Subcutaneous abdominal adipose tissue (tissue), 5 donors: ENCODE measurements at regions not wholly inside any gene's neighbourhood (a gene's known extent, or its start where the extent isn't known, plus 50 kb on each side); places are given as distances from the start of the nearest gene placed in this dataset.

Experiments used
- H3K27ac ChIP-seq: one replicate; pipeline ENCODE4 v1.7.0; 2013; ENCODE audit warnings: low read depth, mild to moderate bottlenecking, inconsistent platforms, low read length, moderate library complexity
- H3K27me3 ChIP-seq, 5 donors: one replicate each; pipeline ENCODE4 v1.7.0; 2013; ENCODE audit warnings: low read length in 5 of 5, inconsistent platforms in 1 of 5; ENCODE audit not compliant: control insufficient read depth in 5 of 5, insufficient read depth in 4 of 5
- H3K36me3 ChIP-seq, 5 donors: one replicate each; pipeline ENCODE4 v1.7.0; 2013; ENCODE audit warnings: low read length in 5 of 5; ENCODE audit not compliant: control insufficient read depth in 5 of 5, insufficient read depth in 5 of 5
- H3K4me1 ChIP-seq, 5 donors: one replicate each; pipeline ENCODE4 v1.7.0; 2013; ENCODE audit warnings: low read length in 5 of 5, mild to moderate bottlenecking in 3 of 5, moderate library complexity in 1 of 5; ENCODE audit not compliant: control insufficient read depth in 5 of 5, insufficient read depth in 5 of 5
- H3K4me3 ChIP-seq, 5 donors: one replicate each; pipeline ENCODE4 v1.7.0; 2013; ENCODE audit warnings: low read length in 5 of 5, low read depth in 1 of 5
- H3K9ac ChIP-seq, 5 donors: one replicate each; pipeline ENCODE4 v1.7.0; 2013; ENCODE audit warnings: low read length in 5 of 5, mild to moderate bottlenecking in 4 of 5, moderate library complexity in 3 of 5
- H3K9me3 ChIP-seq, 5 donors: one replicate each; pipeline ENCODE4 v1.7.0; 2013; ENCODE audit warnings: low read length in 5 of 5; ENCODE audit not compliant: control insufficient read depth in 5 of 5
- donor health status: healthy.
- donor health status: healthy.
- donor health status: healthy.
- donor health status: healthy.
- donor health status: healthy.

DNA sequence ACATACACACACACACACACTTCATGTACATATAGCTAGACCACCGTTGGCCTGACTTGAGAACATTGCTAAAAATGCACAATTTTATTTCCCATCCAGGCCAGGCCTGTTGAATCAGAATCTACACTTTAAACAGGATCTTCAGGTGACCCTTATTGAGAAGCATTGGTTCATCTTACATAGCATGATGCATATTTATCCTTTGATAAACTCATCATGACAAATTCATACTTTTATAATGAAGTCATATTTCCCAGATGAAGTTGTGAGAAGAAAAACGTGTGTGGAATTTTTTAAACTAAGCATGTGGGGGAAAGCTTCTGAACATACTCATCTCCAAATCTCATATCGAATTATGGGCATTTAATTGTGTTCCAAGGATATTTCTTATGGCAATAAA is 877.7 kb downstream of the MRPL39 start:
- no peak overlapping the region for H3K9ac ChIP-seq
- H3K4me3 ChIP-seq, result no peak overlapping the region
- H3K9me3 ChIP-seq, result no peaks in the 10 kb centered on the region
- H3K27ac ChIP-seq, result no peak overlapping the region
- H3K36me3 ChIP-seq, result no peaks in the 10 kb centered on the region
- no peaks in the 10 kb centered on the region for H3K4me1 ChIP-seq
- H3K27me3 ChIP-seq, result no peaks in the 10 kb centered on the region

DNA sequence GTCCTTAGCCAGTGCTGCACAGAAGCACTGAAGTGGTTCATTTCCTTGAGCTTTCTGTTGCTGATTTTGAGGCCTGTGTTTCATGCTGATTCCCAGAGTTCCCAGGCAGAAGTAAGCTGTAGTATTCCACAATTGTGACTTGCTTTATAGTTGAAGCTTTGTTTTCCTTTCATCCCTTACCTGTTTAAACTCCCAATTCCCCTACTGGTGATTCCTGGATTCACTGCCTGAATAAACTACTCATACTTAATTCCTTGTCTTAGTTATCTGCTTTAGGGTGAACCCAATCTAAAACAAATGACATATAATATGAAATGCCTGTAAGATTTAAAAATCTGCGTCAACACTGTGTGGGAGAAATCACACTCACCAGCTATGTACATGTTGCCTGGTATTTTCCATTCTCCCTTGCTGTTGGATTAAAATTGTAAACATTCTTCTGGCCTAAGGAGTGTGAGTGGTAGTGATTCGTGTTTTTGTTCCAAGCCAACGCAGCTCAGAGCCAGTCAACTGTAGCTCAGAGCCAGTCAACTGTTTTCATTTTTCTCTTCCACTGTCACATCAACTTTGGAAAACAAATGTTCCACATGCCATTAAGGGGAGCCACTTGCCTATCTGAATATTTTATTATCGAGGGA is 879.4 kb downstream of the MRPL39 start:
- no peaks in the 10 kb centered on the region for H3K27me3 ChIP-seq
- no peaks in the 10 kb centered on the region for H3K36me3 ChIP-seq
- H3K9ac ChIP-seq, result no peak overlapping the region
- no peaks in the 10 kb centered on the region for H3K9me3 ChIP-seq
- H3K27ac ChIP-seq, result no peak overlapping the region
- no peak overlapping the region for H3K4me3 ChIP-seq
- no peaks in the 10 kb centered on the region for H3K4me1 ChIP-seq

GRCh38 chr21:24716281-24716918 is 890.9 kb downstream of the MRPL39 start:
- Histone ChIP-seq H3K27me3 (no peaks in the 10 kb centered on the region), H3K4me3 (no peak overlapping the region), H3K4me1 (peaks cover 0 to 5% (median 0%) of the 10 kb centered on the region in 5 donors), H3K9me3 (no peaks in the 10 kb centered on the region), H3K36me3 (no peaks in the 10 kb centered on the region), H3K27ac (no peak overlapping the region), H3K9ac (no peak overlapping the region)

- H3K9me3 ChIP-seq, result peaks cover 0 to under 1% (median 0%) of the 10 kb centered on the region in 5 donors
- H3K9ac ChIP-seq, result no peak overlapping the region
- no peak overlapping the region for H3K27ac ChIP-seq
- H3K36me3 ChIP-seq, result no peaks in the 10 kb centered on the region
- H3K4me3 ChIP-seq, result no peak overlapping the region
- no peaks in the 10 kb centered on the region for H3K27me3 ChIP-seq
- peaks cover 0 to 5% (median 0%) of the 10 kb centered on the region in 5 donors for H3K4me1 ChIP-seq
These were observed 892.6 kb downstream of the MRPL39 start for GRCh38 chr21:24714646-24715200.

DNA sequence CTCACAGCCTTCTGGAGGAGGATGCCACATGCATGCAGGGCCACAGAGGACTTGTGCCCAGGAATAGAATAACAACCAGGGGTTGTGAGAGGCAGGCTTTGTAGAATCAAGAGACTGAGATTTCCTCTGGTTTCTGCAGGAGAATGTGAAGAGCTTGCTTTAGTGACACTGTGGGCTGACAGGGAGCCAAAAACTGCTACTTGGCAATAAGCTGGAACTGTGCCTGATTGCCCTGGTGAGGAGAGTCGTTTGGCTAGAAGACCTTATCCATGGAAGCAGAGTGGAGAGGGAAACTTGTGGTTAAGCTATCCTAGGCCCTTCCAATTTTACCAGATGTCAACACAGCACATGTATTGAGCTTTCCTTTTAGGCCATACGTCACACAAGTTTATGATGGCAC is 902.1 kb downstream of the MRPL39 start:
- Histone ChIP-seq H3K9ac (no peak overlapping the region), H3K36me3 (no peaks in the 10 kb centered on the region), H3K27me3 (no peaks in the 10 kb centered on the region), H3K4me3 (no peak overlapping the region), H3K4me1 (no peaks in the 10 kb centered on the region), H3K27ac (no peak overlapping the region), H3K9me3 (peaks cover 0 to 2% (median 0%) of the 10 kb centered on the region in 5 donors)

DNA sequence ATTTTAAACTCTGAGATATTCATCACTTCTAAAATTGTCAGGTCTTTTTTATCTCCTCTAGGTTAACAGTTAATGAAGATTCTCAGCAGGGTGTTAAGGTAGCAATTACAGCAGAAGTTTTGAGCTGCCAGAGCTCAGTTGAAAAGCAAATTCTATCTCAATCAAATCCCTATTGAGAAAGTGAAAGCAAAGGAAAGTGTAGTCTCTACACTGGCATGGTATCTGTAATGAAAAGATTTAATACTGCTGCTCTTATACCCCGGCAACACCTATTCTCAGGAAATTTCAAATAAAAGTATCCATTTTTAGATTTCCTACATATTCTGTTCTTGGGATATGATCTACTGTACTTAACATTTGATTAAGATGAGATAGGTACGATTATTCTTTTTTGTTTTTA is 913.5 kb downstream of the MRPL39 start:
- no peak overlapping the region for H3K4me3 ChIP-seq
- no peak overlapping the region for H3K27ac ChIP-seq
- no peaks in the 10 kb centered on the region for H3K9me3 ChIP-seq
- no peaks in the 10 kb centered on the region for H3K4me1 ChIP-seq
- H3K27me3 ChIP-seq, result no peaks in the 10 kb centered on the region
- H3K36me3 ChIP-seq, result no peaks in the 10 kb centered on the region
- no peak overlapping the region for H3K9ac ChIP-seq

DNA sequence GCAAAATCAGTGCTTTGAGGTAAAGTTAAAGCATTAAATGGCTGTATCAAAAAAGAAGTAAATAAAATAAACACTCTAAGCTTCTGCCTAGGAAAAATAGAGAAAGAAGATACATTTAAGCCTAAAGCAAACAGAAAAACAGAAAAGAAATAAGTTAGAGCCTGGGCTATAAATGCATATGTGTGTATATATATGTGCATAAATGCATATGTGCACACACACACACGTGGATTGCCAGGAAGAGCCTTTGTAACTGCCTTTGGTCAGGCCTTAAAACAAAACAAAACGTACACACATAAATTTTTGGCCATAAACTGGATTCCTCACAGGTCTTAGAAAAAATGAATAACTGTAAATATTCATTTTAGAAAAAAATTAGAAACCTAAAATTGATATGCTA is 925.8 kb downstream of the MRPL39 start:
- no peaks in the 10 kb centered on the region for H3K9me3 ChIP-seq
- no peak overlapping the region for H3K9ac ChIP-seq
- H3K27ac ChIP-seq, result no peak overlapping the region
- no peaks in the 10 kb centered on the region for H3K27me3 ChIP-seq
- H3K4me3 ChIP-seq, result no peak overlapping the region
- no peaks in the 10 kb centered on the region for H3K36me3 ChIP-seq
- no peaks in the 10 kb centered on the region for H3K4me1 ChIP-seq

DNA sequence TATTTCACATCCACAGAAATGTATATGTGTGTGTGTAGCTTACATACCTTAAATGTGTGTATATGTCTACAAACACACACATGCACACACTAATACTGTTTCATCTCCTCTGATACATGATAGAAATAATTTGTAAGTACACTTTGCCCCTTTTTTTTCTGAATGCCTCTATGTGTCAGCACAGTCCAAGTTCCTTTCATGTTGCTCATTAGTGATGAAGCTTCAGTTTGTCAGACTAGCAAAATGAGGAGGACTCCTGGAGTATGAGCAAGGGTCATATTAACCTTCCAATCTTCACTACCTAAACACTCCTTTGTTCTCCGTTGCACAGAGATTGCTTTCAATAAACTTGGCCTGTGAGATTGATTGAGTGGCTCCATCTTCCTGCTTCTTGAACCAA is 935.4 kb downstream of the MRPL39 start:
- no peaks in the 10 kb centered on the region for H3K27me3 ChIP-seq
- no peak overlapping the region for H3K4me3 ChIP-seq
- no peak overlapping the region for H3K27ac ChIP-seq
- no peaks in the 10 kb centered on the region for H3K9me3 ChIP-seq
- no peaks in the 10 kb centered on the region for H3K4me1 ChIP-seq
- H3K9ac ChIP-seq, result no peak overlapping the region
- H3K36me3 ChIP-seq, result no peaks in the 10 kb centered on the region

DNA sequence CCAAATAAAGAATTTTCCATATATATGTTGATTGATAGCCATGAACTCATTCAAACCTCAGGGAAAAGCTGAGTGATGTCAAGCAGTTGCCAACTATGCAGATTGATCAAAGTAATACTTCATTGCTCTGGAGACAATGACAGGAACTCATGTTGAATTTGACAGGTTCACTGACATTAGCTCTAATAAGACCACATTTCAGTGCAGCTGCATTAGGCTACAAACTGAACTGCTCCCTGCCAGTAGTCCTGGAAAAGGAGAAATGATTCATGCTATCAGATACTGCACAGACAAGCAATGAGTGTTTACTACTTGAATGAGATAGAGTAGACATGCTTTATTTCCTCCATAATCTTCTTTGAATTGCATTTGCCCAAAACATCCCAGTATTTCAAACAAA is 948.4 kb downstream of the MRPL39 start:
- H3K4me3 ChIP-seq, result no peak overlapping the region
- H3K4me1 ChIP-seq, result no peaks in the 10 kb centered on the region
- no peaks in the 10 kb centered on the region for H3K27me3 ChIP-seq
- H3K36me3 ChIP-seq, result no peaks in the 10 kb centered on the region
- no peaks in the 10 kb centered on the region for H3K9me3 ChIP-seq
- no peak overlapping the region for H3K9ac ChIP-seq
- H3K27ac ChIP-seq, result no peak overlapping the region

DNA sequence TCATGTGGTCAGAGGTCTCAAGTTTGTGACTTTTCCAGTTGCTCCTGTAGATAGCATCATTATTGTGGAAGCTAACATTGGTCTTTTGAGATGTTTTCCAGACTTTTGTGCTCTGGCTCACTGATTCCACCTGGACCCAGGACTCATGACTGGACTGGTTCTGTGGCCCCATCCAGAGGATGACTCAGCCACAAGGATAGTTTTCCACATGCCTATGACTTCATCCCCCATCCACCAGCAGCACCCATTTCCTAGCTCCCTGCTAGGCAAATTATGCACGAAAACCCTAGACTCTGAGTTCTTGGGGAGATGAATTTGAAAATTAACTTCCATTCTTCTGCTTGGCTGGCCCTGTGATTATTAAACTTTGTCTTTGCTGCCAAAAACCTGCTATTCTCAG is 949.3 kb downstream of the MRPL39 start:
- no peak overlapping the region for H3K9ac ChIP-seq
- no peaks in the 10 kb centered on the region for H3K4me1 ChIP-seq
- peaks cover 0 to 3% (median 0%) of the 10 kb centered on the region in 5 donors for H3K9me3 ChIP-seq
- H3K27ac ChIP-seq, result no peak overlapping the region
- H3K27me3 ChIP-seq, result no peaks in the 10 kb centered on the region
- no peak overlapping the region for H3K4me3 ChIP-seq
- no peaks in the 10 kb centered on the region for H3K36me3 ChIP-seq
